NCI-H187 treated with DMSO at 0.1 percent for 48 hours (cell line): ENCODE measurements at regions not wholly inside any gene's neighbourhood (a gene's known extent, or its start where the extent isn't known, plus 50 kb on each side); places are given as distances from the start of the nearest gene placed in this dataset.

ENCODE experiments used
- DNase-seq: peaks from one replicate; lab custom pipeline; 2025; lab: John Stamatoyannopoulos, UW

- no peak for DNase-seq
Observed at GRCh38 chr22:27682437-27682836, 119.1 kb downstream of the MN1 start.

- no peak for DNase-seq
Observed at GRCh38 chr22:27684901-27685300, 116.7 kb downstream of the MN1 start.

- no peak for DNase-seq
Observed at GRCh38 chr22:27685515-27685914, 116.0 kb downstream of the MN1 start.

- no peak for DNase-seq
Observed at GRCh38 chr22:27685970-27686369, 115.6 kb downstream of the MN1 start.

GRCh38 chr22:27686534-27686933, 115.0 kb downstream of the MN1 start:
- no peak for DNase-seq

- no peak for DNase-seq
Observed at GRCh38 chr22:27687984-27688545, 113.5 kb downstream of the MN1 start.

- DNase-seq: no peak
Observed at GRCh38 chr22:27689664-27690063, 111.9 kb downstream of the MN1 start.

GRCh38 chr22:27690599-27690998, 111.0 kb downstream of the MN1 start:
- no peak for DNase-seq

GRCh38 chr22:27692243-27692642, 109.3 kb downstream of the MN1 start:
- DNase-seq: no peak

- no peak for DNase-seq
Observed at GRCh38 chr22:27695925-27696324, 105.6 kb downstream of the MN1 start.

GRCh38 chr22:27697888-27698287, 103.7 kb downstream of the MN1 start:
- DNase-seq: no peak
